ENCODE measurements at regions not wholly inside any gene's neighbourhood (a gene's known extent, or its start where the extent isn't known, plus 50 kb on each side); places are given as distances from the start of the nearest gene placed in this dataset.

- H4K20me1 ChIP-seq (ENCODE audit: insufficient read depth, low read length): no peaks in the 10 kb centered on the region
- H3K4ac ChIP-seq (ENCODE audit: low read depth, low read length): no peak overlapping the region
- no peak overlapping the region for H3K9ac ChIP-seq (ENCODE audit: low read depth, low read length)
- H2BK120ac ChIP-seq (ENCODE audit: low read depth, low read length): no peak overlapping the region
- WGBS, 2 experiments (ENCODE audit: extremely low coverage in 2 of 2, insufficient read length in 1 of 2): no CpG with 5 or more reads among the region's 14 CpGs
- ATAC-seq (ENCODE audit: low read depth): no peak
- no peak overlapping the region for H3K56ac ChIP-seq (ENCODE audit: extremely low read depth, insufficient read depth, low read length)
- H3K4me3 ChIP-seq (ENCODE audit: insufficient read depth, low read depth, low read length): no peak overlapping the region
- H3K23ac ChIP-seq (ENCODE audit: low read depth, low read length): no peak overlapping the region
- no peak overlapping the region for H2AK9ac ChIP-seq (replicated peaks; ENCODE audit: low read depth, low read length, poor library complexity)
- H3K79me1 ChIP-seq (ENCODE audit: low read depth in 1 of 2, low read length in 2 of 2): no peaks in the 10 kb centered on the region
- H2AK5ac ChIP-seq (ENCODE audit: low read depth, low read length): no peak overlapping the region
- H2BK15ac ChIP-seq (ENCODE audit: low read depth, low read length): no peak overlapping the region
- TF ChIP-seq SMC3 (IDR thresholded peaks at IDR 0.05; ENCODE audit: low read depth, low read length): no peak
- no peak overlapping the region for H2BK20ac ChIP-seq (ENCODE audit: low read depth, low read length)
- H2AFZ ChIP-seq (replicated peaks; ENCODE audit: low read length, poor library complexity): no peak overlapping the region
- H3K4me1 ChIP-seq (ENCODE audit: control insufficient read depth, insufficient read depth, low read length): no peaks in the 10 kb centered on the region
- POLR2A ChIA-PET (ENCODE audit: unreplicated experiment): interaction anchor here (1.0 kb wide), 1 partner anchor 10 kb away, joined by 3 read pairs; no protein-coding TSS in a partner anchor
- intact Hi-C loops (cut with micrococcal nuclease): no loop called here
- H3K36me3 ChIP-seq (ENCODE audit: control insufficient read depth, insufficient read depth, low read length): no peaks in the 10 kb centered on the region
- BruUV-seq (replicated peaks): no TSS peak
- dilution Hi-C loops (cut with HindIII; ENCODE audit: low sequenced_read_pairs, unreplicated experiment): no loop called here
- no peak overlapping the region for H4K5ac ChIP-seq (ENCODE audit: low read depth, low read length)
- no peak overlapping the region for H2BK5ac ChIP-seq (ENCODE audit: low read depth, low read length, poor library complexity, severe bottlenecking)
- CTCF ChIA-PET: no interaction called here
- no peak overlapping the region for H4K91ac ChIP-seq (ENCODE audit: insufficient read depth, low read depth, low read length)
- H3K9me1 ChIP-seq (ENCODE audit: insufficient read depth, low read length): no peaks in the 10 kb centered on the region
- no peak overlapping the region for H3K27ac ChIP-seq (ENCODE audit: insufficient read depth, low read length)
- H3K27me3 ChIP-seq (ENCODE audit: control insufficient read depth, insufficient read depth, low read length): no peaks in the 10 kb centered on the region
- H3K18ac ChIP-seq (ENCODE audit: low read depth, low read length): no peak overlapping the region
- no peak for DNase-seq
- H4K8ac ChIP-seq (ENCODE audit: low read depth in 2 of 2, low read length in 2 of 2): no peak overlapping the region
- H3K4me2 ChIP-seq (ENCODE audit: low read depth, low read length): no peak overlapping the region
- H3K14ac ChIP-seq (replicated peaks; ENCODE audit: low read depth, low read length): no peak overlapping the region
- 0 out of 2 replicates have a peak, but pooled peaks cover 1% of the 10 kb centered on the region for H3K9me3 ChIP-seq (ENCODE audit: control insufficient read depth, insufficient read depth, low read length)
- in situ Hi-C loops (cut with MboI; ENCODE audit: low sequenced_read_pairs): no loop called here
Observed at GRCh38 chr6:10084111-10084986, 330.5 kb downstream of the TFAP2A start.
